CD4-positive, alpha-beta memory T cell (primary cell): ENCODE measurements at regions not wholly inside any gene's neighbourhood (a gene's known extent, or its start where the extent isn't known, plus 50 kb on each side); places are given as distances from the start of the nearest gene placed in this dataset.

ENCODE experiments used
- CTCF ChIA-PET: fragments of 350-600 bp; sonication (Branson Sonifier 250); formaldehyde crosslinking; loops from one replicate; lab custom pipeline; 2021; ENCODE audit warnings: inconsistent platforms; ENCODE audit not compliant: partially characterized antibody; lab: Charles Lee
- POLR2A ChIA-PET: fragments of 350-600 bp; sonication (Branson Sonifier 250); formaldehyde crosslinking; loops from one replicate; lab custom pipeline; 2021; ENCODE audit not compliant: partially characterized antibody; lab: Charles Lee
- DNase-seq, 5 donors: peaks; one replicate each; pipeline versions ENCODE4 v3.0.0 to v3.0.0-alpha.2; 2020 to 2022; ENCODE audit warnings: mixed read lengths in 1 of 5
- H3K27ac ChIP-seq: one replicate; pipeline ENCODE4 v1.7.0; 2013; ENCODE audit warnings: low read depth, low read length
- H3K27me3 ChIP-seq: 2 replicates; pipeline ENCODE4 v1.7.0; 2013; ENCODE audit warnings: mild to moderate bottlenecking, low read length, moderate library complexity; ENCODE audit not compliant: insufficient read depth
- H3K36me3 ChIP-seq: 2 replicates; pipeline ENCODE4 v1.7.0; 2013; ENCODE audit warnings: mild to moderate bottlenecking, low read length, moderate library complexity; ENCODE audit not compliant: insufficient read depth
- H3K4me1 ChIP-seq: 2 replicates; pipeline ENCODE4 v1.7.0; 2013; ENCODE audit warnings: mild to moderate bottlenecking, low read length, moderate library complexity; ENCODE audit not compliant: insufficient read depth
- H3K4me3 ChIP-seq, 2 donors: one replicate each; pipeline ENCODE4 v1.7.0; 2013; ENCODE audit warnings: low read length in 2 of 2, mild to moderate bottlenecking in 1 of 2
- H3K9me3 ChIP-seq, 2 donors: one replicate each; pipeline ENCODE4 v1.7.0; 2013; ENCODE audit warnings: low read length in 2 of 2, control low read depth in 1 of 2; ENCODE audit not compliant: control insufficient read depth in 1 of 2
- H3K27ac Mint-ChIP-seq, 7 donors: one replicate each; pipeline ENCODE4 v1.8.0; 2020 to 2021; ENCODE audit warnings: mixed read lengths in 7 of 7, mild to moderate bottlenecking in 6 of 7, inconsistent platforms in 3 of 7, moderate library complexity in 3 of 7
- H3K27me3 Mint-ChIP-seq, 2 donors: one replicate each; pipeline ENCODE4 v1.8.0; 2020 to 2021; ENCODE audit warnings: mixed read lengths in 2 of 2
- H3K36me3 Mint-ChIP-seq, 2 donors: one replicate each; pipeline ENCODE4 v1.8.0; 2020 to 2021; ENCODE audit warnings: mixed read lengths in 2 of 2, inconsistent platforms in 1 of 2, mild to moderate bottlenecking in 1 of 2
- H3K4me1 Mint-ChIP-seq, 4 donors: one replicate each; pipeline ENCODE4 v1.8.0; 2020 to 2021; ENCODE audit warnings: mixed read lengths in 4 of 4, mild to moderate bottlenecking in 1 of 4
- H3K4me3 Mint-ChIP-seq, 8 donors: one replicate each; pipeline ENCODE4 v1.8.0; 2020 to 2021; ENCODE audit warnings: mixed read lengths in 8 of 8, mild to moderate bottlenecking in 7 of 8, moderate library complexity in 6 of 8, inconsistent platforms in 3 of 8
- H3K9me3 Mint-ChIP-seq, 8 donors: one replicate each; pipeline ENCODE4 v1.8.0; 2020 to 2021; ENCODE audit warnings: mixed read lengths in 8 of 8, mild to moderate bottlenecking in 5 of 8, inconsistent platforms in 3 of 8, moderate library complexity in 1 of 8
- intact Hi-C: fragments of 100-400 bp; cut with micrococcal nuclease; formaldehyde crosslinking; loops from one replicate; pipeline ENCODE4 v1.15.1; 2023

- Histone ChIP-seq H3K4me1 (no peaks in the 10 kb centered on the region), H3K27ac (no peak overlapping the region), H3K27me3 (no peaks in the 10 kb centered on the region), H3K4me3 (no peak overlapping the region), H3K36me3 (no peaks in the 10 kb centered on the region), H3K9me3 (no peaks in the 10 kb centered on the region)
- POLR2A ChIA-PET: no interaction called here
- Mint-ChIP-seq H3K9me3 (no peaks in the 10 kb centered on the region), H3K4me1 (no peaks in the 10 kb centered on the region), H3K36me3 (no peaks in the 10 kb centered on the region), H3K4me3 (no peak overlapping the region), H3K27me3 (peaks cover 0 to 7% of the 10 kb centered on the region in 2 donors), H3K27ac (no peak overlapping the region)
- CTCF ChIA-PET: interaction anchor here (0.8 kb wide), 1 partner anchor 12 kb away, joined by 3 read pairs; no protein-coding TSS in a partner anchor
- intact Hi-C loops: no loop called here
- DNase-seq: no peak
Measured at GRCh38 chr9:86796666-86797065, 150.6 kb downstream of the GAS1 start.

GRCh38 chr9:86795823-86796553, 151.3 kb downstream of the GAS1 start:
- H3K36me3 Mint-ChIP-seq: no peaks in the 10 kb centered on the region
- Histone ChIP-seq H3K4me1 (no peaks in the 10 kb centered on the region), H3K36me3 (no peaks in the 10 kb centered on the region), H3K27ac (no peak overlapping the region), H3K9me3 (no peaks in the 10 kb centered on the region), H3K27me3 (no peaks in the 10 kb centered on the region), H3K4me3 (no peak overlapping the region)
- H3K4me3 Mint-ChIP-seq: no peak overlapping the region
- H3K27me3 Mint-ChIP-seq: peaks cover 0 to 7% of the 10 kb centered on the region in 2 donors
- H3K4me1 Mint-ChIP-seq: no peaks in the 10 kb centered on the region
- no peaks in the 10 kb centered on the region for H3K9me3 Mint-ChIP-seq
- DNase-seq: no peak
- intact Hi-C loops: no loop called here
- ChIA-PET POLR2A (no interaction called here), CTCF (no interaction called here)
- no peak overlapping the region for H3K27ac Mint-ChIP-seq

- intact Hi-C loops: no loop called here
- Mint-ChIP-seq H3K4me1 (no peaks in the 10 kb centered on the region), H3K9me3 (no peaks in the 10 kb centered on the region), H3K27ac (no peak overlapping the region), H3K27me3 (peaks cover 0 to 7% of the 10 kb centered on the region in 2 donors), H3K4me3 (no peak overlapping the region), H3K36me3 (no peaks in the 10 kb centered on the region)
- Histone ChIP-seq H3K27ac (no peak overlapping the region), H3K4me1 (no peaks in the 10 kb centered on the region), H3K4me3 (no peak overlapping the region), H3K27me3 (no peaks in the 10 kb centered on the region), H3K9me3 (no peaks in the 10 kb centered on the region), H3K36me3 (no peaks in the 10 kb centered on the region)
- ChIA-PET POLR2A (no interaction called here), CTCF (no interaction called here)
- no peak for DNase-seq
Measured at GRCh38 chr9:86795047-86795442, 152.3 kb downstream of the GAS1 start.

DNA sequence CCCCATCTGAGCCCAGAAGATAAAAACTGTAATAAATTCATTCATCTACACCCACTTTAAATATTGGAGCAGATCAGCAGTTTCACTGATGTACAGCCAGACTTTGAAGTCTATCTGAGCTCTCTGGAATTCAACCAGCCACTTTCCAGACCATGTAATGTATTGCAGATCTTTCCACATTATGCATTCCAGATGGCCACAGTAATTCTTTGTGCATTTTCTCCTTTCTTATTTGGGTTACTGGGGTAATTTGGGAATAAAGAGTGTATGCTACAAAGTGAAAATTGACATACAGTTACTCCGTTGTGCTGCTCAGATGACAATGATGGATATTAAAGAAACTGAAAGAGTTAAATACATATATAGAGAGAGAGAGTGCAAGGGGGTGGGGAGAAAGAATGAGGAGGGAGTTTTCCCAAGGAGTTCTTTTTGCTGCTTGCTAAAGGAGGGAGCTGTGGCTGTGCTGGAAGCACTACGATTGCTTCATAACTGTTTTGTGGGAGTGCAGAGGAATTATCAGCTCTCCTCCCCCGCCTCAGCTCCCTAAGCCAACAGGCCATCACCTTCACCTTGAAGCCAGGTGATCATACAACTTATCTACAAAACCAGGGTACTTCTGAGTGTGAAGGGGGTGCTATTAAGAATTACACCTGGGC, 152.8 kb downstream of the GAS1 start:
- Mint-ChIP-seq H3K27me3 (peaks cover 0 to 6% of the 10 kb centered on the region in 2 donors), H3K27ac (no peak overlapping the region), H3K9me3 (no peaks in the 10 kb centered on the region), H3K4me3 (no peak overlapping the region), H3K4me1 (no peaks in the 10 kb centered on the region), H3K36me3 (no peaks in the 10 kb centered on the region)
- intact Hi-C loops: no loop called here
- H3K4me3 ChIP-seq: no peak overlapping the region
- H3K27ac ChIP-seq: no peak overlapping the region
- H3K27me3 ChIP-seq: no peaks in the 10 kb centered on the region
- ChIA-PET CTCF (no interaction called here), POLR2A (no interaction called here)
- DNase-seq: no peak
- H3K9me3 ChIP-seq: no peaks in the 10 kb centered on the region
- H3K36me3 ChIP-seq: no peaks in the 10 kb centered on the region
- no peaks in the 10 kb centered on the region for H3K4me1 ChIP-seq

GRCh38 chr9:86792136-86792535, 155.2 kb downstream of the GAS1 start:
- Histone ChIP-seq H3K27ac (no peak overlapping the region), H3K9me3 (no peaks in the 10 kb centered on the region), H3K27me3 (no peaks in the 10 kb centered on the region), H3K4me1 (no peaks in the 10 kb centered on the region), H3K36me3 (no peaks in the 10 kb centered on the region), H3K4me3 (no peak overlapping the region)
- Mint-ChIP-seq H3K4me1 (no peaks in the 10 kb centered on the region), H3K9me3 (no peaks in the 10 kb centered on the region), H3K27ac (no peak overlapping the region), H3K4me3 (no peak overlapping the region), H3K27me3 (peaks cover 0 to 3% of the 10 kb centered on the region in 2 donors), H3K36me3 (no peaks in the 10 kb centered on the region)
- POLR2A ChIA-PET: no interaction called here
- no peak for DNase-seq
- intact Hi-C loops: no loop called here
- CTCF ChIA-PET: no interaction called here

- no peaks in the 10 kb centered on the region for H3K4me1 Mint-ChIP-seq
- no peak overlapping the region for H3K4me3 ChIP-seq
- H3K4me1 ChIP-seq: no peaks in the 10 kb centered on the region
- H3K27me3 Mint-ChIP-seq: peaks cover 0 to 1% of the 10 kb centered on the region in 2 donors
- CTCF ChIA-PET: no interaction called here
- intact Hi-C loops: no loop called here
- H3K36me3 ChIP-seq: no peaks in the 10 kb centered on the region
- H3K9me3 ChIP-seq: no peaks in the 10 kb centered on the region
- no peaks in the 10 kb centered on the region for H3K9me3 Mint-ChIP-seq
- no peak for DNase-seq
- H3K27ac Mint-ChIP-seq: no peak overlapping the region
- H3K27me3 ChIP-seq: no peaks in the 10 kb centered on the region
- H3K27ac ChIP-seq: no peak overlapping the region
- H3K36me3 Mint-ChIP-seq: no peaks in the 10 kb centered on the region
- POLR2A ChIA-PET: no interaction called here
- no peak overlapping the region for H3K4me3 Mint-ChIP-seq
Measured at GRCh38 chr9:86790805-86791204, 156.5 kb downstream of the GAS1 start.

DNA sequence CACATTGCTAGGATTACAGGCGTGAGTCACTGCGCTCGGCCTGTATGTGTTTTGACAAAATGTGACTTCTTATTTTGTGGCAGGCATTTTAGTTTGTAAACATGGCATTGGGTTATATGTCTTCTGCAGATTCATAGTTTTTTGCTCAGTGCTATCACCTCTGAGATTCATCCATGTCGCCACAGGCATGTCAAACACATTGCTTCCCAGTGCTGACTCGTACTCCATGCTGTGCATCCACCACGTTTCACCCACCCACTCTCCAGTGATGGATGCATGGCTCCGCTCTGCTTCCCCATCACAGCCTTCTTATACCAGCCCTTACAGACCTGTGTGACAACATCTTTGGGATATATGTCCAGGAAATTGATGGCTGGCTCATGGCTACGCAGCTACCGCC, 158.8 kb downstream of the GAS1 start:
- no peak overlapping the region for H3K4me3 Mint-ChIP-seq
- no peak overlapping the region for H3K4me3 ChIP-seq
- intact Hi-C loops: no loop called here
- no peaks in the 10 kb centered on the region for H3K9me3 ChIP-seq
- POLR2A ChIA-PET: no interaction called here
- no peaks in the 10 kb centered on the region for H3K36me3 ChIP-seq
- no peaks in the 10 kb centered on the region for H3K27me3 ChIP-seq
- no peaks in the 10 kb centered on the region for H3K4me1 Mint-ChIP-seq
- no peaks in the 10 kb centered on the region for H3K36me3 Mint-ChIP-seq
- H3K27ac ChIP-seq: no peak overlapping the region
- H3K27ac Mint-ChIP-seq: no peak overlapping the region
- H3K27me3 Mint-ChIP-seq: peaks cover 0 to 1% of the 10 kb centered on the region in 2 donors
- no peaks in the 10 kb centered on the region for H3K4me1 ChIP-seq
- H3K9me3 Mint-ChIP-seq: peaks cover 0 to 2% (median 0%) of the 10 kb centered on the region in 8 donors
- CTCF ChIA-PET: no interaction called here
- no peak for DNase-seq
